ENCODE measurements at regions not wholly inside any gene's neighbourhood (a gene's known extent, or its start where the extent isn't known, plus 50 kb on each side); places are given as distances from the start of the nearest gene placed in this dataset.

DNA sequence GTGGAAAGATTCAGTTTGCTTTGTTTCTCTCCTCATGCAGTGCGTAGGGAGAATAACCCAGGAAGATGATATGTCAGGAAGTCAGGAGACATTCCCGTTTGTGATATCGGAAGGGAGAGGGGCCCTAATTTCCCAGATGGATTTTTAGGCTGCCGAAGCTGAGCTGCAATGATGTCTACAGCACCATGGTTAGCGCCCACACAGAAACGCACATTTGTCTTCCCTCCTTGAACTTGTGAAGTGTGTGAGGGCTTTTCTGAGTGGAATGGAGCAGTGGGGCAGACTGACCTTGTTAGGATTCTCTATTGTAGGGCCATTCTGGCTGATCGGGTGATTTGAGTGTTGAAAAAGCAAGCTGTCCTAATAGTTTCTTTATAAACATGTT, 191.3 kb upstream of the ARG1 start:
- TF ChIP-seq POLR2A (IDR thresholded peaks at IDR 0.05): no peak
- TF ChIP-seq, protein P1, sequence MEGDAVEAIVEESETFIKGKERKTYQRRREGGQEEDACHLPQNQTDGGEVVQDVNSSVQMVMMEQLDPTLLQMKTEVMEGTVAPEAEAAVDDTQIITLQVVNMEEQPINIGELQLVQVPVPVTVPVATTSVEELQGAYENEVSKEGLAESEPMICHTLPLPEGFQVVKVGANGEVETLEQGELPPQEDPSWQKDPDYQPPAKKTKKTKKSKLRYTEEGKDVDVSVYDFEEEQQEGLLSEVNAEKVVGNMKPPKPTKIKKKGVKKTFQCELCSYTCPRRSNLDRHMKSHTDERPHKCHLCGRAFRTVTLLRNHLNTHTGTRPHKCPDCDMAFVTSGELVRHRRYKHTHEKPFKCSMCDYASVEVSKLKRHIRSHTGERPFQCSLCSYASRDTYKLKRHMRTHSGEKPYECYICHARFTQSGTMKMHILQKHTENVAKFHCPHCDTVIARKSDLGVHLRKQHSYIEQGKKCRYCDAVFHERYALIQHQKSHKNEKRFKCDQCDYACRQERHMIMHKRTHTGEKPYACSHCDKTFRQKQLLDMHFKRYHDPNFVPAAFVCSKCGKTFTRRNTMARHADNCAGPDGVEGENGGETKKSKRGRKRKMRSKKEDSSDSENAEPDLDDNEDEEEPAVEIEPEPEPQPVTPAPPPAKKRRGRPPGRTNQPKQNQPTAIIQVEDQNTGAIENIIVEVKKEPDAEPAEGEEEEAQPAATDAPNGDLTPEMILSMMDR (IDR thresholded peaks at IDR 0.05): no peak
